Small intestine (tissue), 7 donors: ENCODE measurements at regions not wholly inside any gene's neighbourhood (a gene's known extent, or its start where the extent isn't known, plus 50 kb on each side); places are given as distances from the start of the nearest gene placed in this dataset.

Experiments
- DNase-seq, 2 donors: peaks; one replicate each; pipeline versions ENCODE4 v3.0.0 to v3.0.0-alpha.2; 2013
- FAIRE-seq: peaks from 2 replicates; lab custom pipeline; 2012; peaks lifted over from hg19 to GRCh38; lab: Jason Lieb, UNC
- H3K27ac ChIP-seq, 3 donors: one replicate each; pipeline ENCODE4 v1.5.1; 2013; ENCODE audit warnings: low read length in 2 of 3, mild to moderate bottlenecking in 2 of 3, control low read depth in 1 of 3, inconsistent platforms in 1 of 3, low read depth in 1 of 3, moderate library complexity in 1 of 3
- H3K27me3 ChIP-seq, 3 donors: one replicate each; pipeline ENCODE4 v1.6.1; 2013; ENCODE audit warnings: low read length in 3 of 3, inconsistent platforms in 1 of 3; ENCODE audit not compliant: control insufficient read depth in 3 of 3, insufficient read depth in 3 of 3
- H3K36me3 ChIP-seq, 3 donors: one replicate each; pipeline ENCODE4 v1.6.1; 2013; ENCODE audit warnings: low read length in 3 of 3, inconsistent platforms in 1 of 3, low read depth in 1 of 3, mild to moderate bottlenecking in 1 of 3, moderate library complexity in 1 of 3; ENCODE audit not compliant: control insufficient read depth in 3 of 3, insufficient read depth in 2 of 3
- H3K4me1 ChIP-seq, 3 donors: one replicate each; pipeline ENCODE4 v1.6.1; 2013; ENCODE audit warnings: low read length in 2 of 3, inconsistent platforms in 1 of 3, low read depth in 1 of 3, mild to moderate bottlenecking in 1 of 3, moderate library complexity in 1 of 3; ENCODE audit not compliant: control insufficient read depth in 3 of 3, insufficient read depth in 2 of 3
- H3K4me3 ChIP-seq, 3 donors: one replicate each; pipeline ENCODE4 v1.5.1; 2013; ENCODE audit warnings: low read length in 3 of 3, control low read depth in 1 of 3, inconsistent platforms in 1 of 3, low read depth in 1 of 3, mild to moderate bottlenecking in 1 of 3, moderate library complexity in 1 of 3
- H3K9me3 ChIP-seq, 2 donors: one replicate each; pipeline ENCODE4 v1.6.1; 2013; ENCODE audit warnings: low read depth in 1 of 2, low read length in 1 of 2; ENCODE audit not compliant: control insufficient read depth in 2 of 2, insufficient read depth in 1 of 2
- WGBS, 3 donors: extraction: QIAGEN DNeasy Blood & Tissue Kit; methylation state at CpG; one replicate each; pipeline ENCODE4 v1.1.7; 2013; 5-methylcytosine and 5-hydroxymethylcytosine counted together
- donor health status: healthy with polysubstance abuse.
- donor health status: control.
- donor health status: control.
- donor health status: Bipolar disorder and iron deficiency.
- donor health status: healthy.

GRCh38 chr2:221342388-221342787, 229.7 kb downstream of the EPHA4 start:
- no peak for DNase-seq
- FAIRE-seq, result no peak
- Histone ChIP-seq H3K4me1 (no peaks in the 10 kb centered on the region), H3K9me3 (no peaks in the 10 kb centered on the region), H3K27me3 (no peaks in the 10 kb centered on the region), H3K4me3 (no peak overlapping the region), H3K36me3 (no peaks in the 10 kb centered on the region), H3K27ac (no peak overlapping the region)
- WGBS, 3 donors, result 79 to 91% (median 80%) methylated on average over 8 of the region's 8 CpGs

- Histone ChIP-seq H3K9me3 (no peaks in the 10 kb centered on the region), H3K4me1 (no peaks in the 10 kb centered on the region), H3K36me3 (no peaks in the 10 kb centered on the region), H3K4me3 (no peak overlapping the region), H3K27ac (no peak overlapping the region), H3K27me3 (no peaks in the 10 kb centered on the region)
- DNase-seq (no peak), FAIRE-seq (no peak)
- WGBS, 3 donors, result 76 to 87% (median 83%) methylated on average over 1 of the region's 1 CpG
These were observed 228.6 kb downstream of the EPHA4 start for GRCh38 chr2:221343524-221343923.

GRCh38 chr2:221345516-221345915, 226.6 kb downstream of the EPHA4 start:
- no peaks in the 10 kb centered on the region for H3K27me3 ChIP-seq
- no peak overlapping the region for H3K4me3 ChIP-seq
- no peaks in the 10 kb centered on the region for H3K36me3 ChIP-seq
- no peak for DNase-seq
- no peaks in the 10 kb centered on the region for H3K9me3 ChIP-seq
- no peak overlapping the region for H3K27ac ChIP-seq
- no peaks in the 10 kb centered on the region for H3K4me1 ChIP-seq
- FAIRE-seq, result no peak

GRCh38 chr2:221346411-221346810, 225.7 kb downstream of the EPHA4 start:
- Histone ChIP-seq H3K27me3 (no peaks in the 10 kb centered on the region), H3K4me1 (no peaks in the 10 kb centered on the region), H3K4me3 (no peak overlapping the region), H3K9me3 (no peaks in the 10 kb centered on the region), H3K36me3 (no peaks in the 10 kb centered on the region), H3K27ac (no peak overlapping the region)
- DNase-seq (no peak), FAIRE-seq (no peak)
- 61 to 71% (median 61%) methylated on average over 3 of the region's 3 CpGs for WGBS, 3 donors

- Histone ChIP-seq H3K27me3 (no peaks in the 10 kb centered on the region), H3K36me3 (no peaks in the 10 kb centered on the region), H3K4me1 (no peaks in the 10 kb centered on the region), H3K4me3 (no peak overlapping the region), H3K9me3 (no peaks in the 10 kb centered on the region), H3K27ac (no peak overlapping the region)
- WGBS, 3 donors, result 53 to 83% (median 61%) methylated on average over 2 of the region's 2 CpGs
- DNase-seq (no peak), FAIRE-seq (no peak)
These were observed 224.6 kb downstream of the EPHA4 start for GRCh38 chr2:221347471-221347870.

- H3K27me3 ChIP-seq, result no peaks in the 10 kb centered on the region
- no peak overlapping the region for H3K27ac ChIP-seq
- no peaks in the 10 kb centered on the region for H3K36me3 ChIP-seq
- no peaks in the 10 kb centered on the region for H3K9me3 ChIP-seq
- 24 to 42% (median 30%) methylated on average over 1 of the region's 1 CpG for WGBS, 3 donors
- no peak overlapping the region for H3K4me3 ChIP-seq
- FAIRE-seq (no peak), DNase-seq (no peak)
- no peaks in the 10 kb centered on the region for H3K4me1 ChIP-seq
These were observed 221.5 kb downstream of the EPHA4 start for GRCh38 chr2:221350616-221351015.

GRCh38 chr2:221353201-221353600, 218.9 kb downstream of the EPHA4 start:
- Histone ChIP-seq H3K27me3 (no peaks in the 10 kb centered on the region), H3K27ac (no peak overlapping the region), H3K36me3 (no peaks in the 10 kb centered on the region), H3K4me1 (no peaks in the 10 kb centered on the region), H3K4me3 (no peak overlapping the region), H3K9me3 (no peaks in the 10 kb centered on the region)
- FAIRE-seq (no peak), DNase-seq (no peak)
- 65 to 72% (median 69%) methylated on average over 4 of the region's 4 CpGs for WGBS, 3 donors

- WGBS, 3 donors, result 91 to 97% (median 95%) methylated on average over 3 of the region's 3 CpGs
- FAIRE-seq, result no peak
- no peaks in the 10 kb centered on the region for H3K4me1 ChIP-seq
- H3K27me3 ChIP-seq, result no peaks in the 10 kb centered on the region
- no peak for DNase-seq
- no peaks in the 10 kb centered on the region for H3K36me3 ChIP-seq
- no peak overlapping the region for H3K27ac ChIP-seq
- H3K9me3 ChIP-seq, result no peaks in the 10 kb centered on the region
- H3K4me3 ChIP-seq, result no peak overlapping the region
These were observed 211.8 kb downstream of the EPHA4 start for GRCh38 chr2:221360312-221360711.

- WGBS, 3 donors, result 74 to 81% (median 81%) methylated on average over 6 of the region's 6 CpGs
- no peak for DNase-seq
- H3K36me3 ChIP-seq, result no peaks in the 10 kb centered on the region
- H3K27ac ChIP-seq, result no peak overlapping the region
- H3K27me3 ChIP-seq, result no peaks in the 10 kb centered on the region
- no peak overlapping the region for H3K4me3 ChIP-seq
- no peaks in the 10 kb centered on the region for H3K9me3 ChIP-seq
- no peaks in the 10 kb centered on the region for H3K4me1 ChIP-seq
- FAIRE-seq, result no peak
These were observed 211.4 kb downstream of the EPHA4 start for GRCh38 chr2:221360742-221361141.
